Colonic mucosa (tissue), 4 donors: ENCODE measurements at regions not wholly inside any gene's neighbourhood (a gene's known extent, or its start where the extent isn't known, plus 50 kb on each side); places are given as distances from the start of the nearest gene placed in this dataset.

Experiments used
- DNase-seq: peaks from one replicate; pipeline ENCODE4 v3.0.0-alpha.2; 2020
- H3K27ac ChIP-seq: fragments of 200-600 bp; one replicate; pipeline ENCODE4 v1.8.0; 2021
- H3K27me3 ChIP-seq: fragments of 200-600 bp; one replicate; pipeline ENCODE4 v1.8.0; 2021
- H3K36me3 ChIP-seq: fragments of 200-600 bp; one replicate; pipeline ENCODE4 v1.8.0; 2021
- H3K4me1 ChIP-seq: fragments of 200-600 bp; one replicate; pipeline ENCODE4 v1.8.0; 2021; ENCODE audit warnings: mild to moderate bottlenecking
- H3K4me3 ChIP-seq: fragments of 200-600 bp; one replicate; pipeline ENCODE4 v1.8.0; 2021
- H3K9ac ChIP-seq, 2 donors: one replicate each; pipeline ENCODE4 v1.7.0; 2013; ENCODE audit warnings: control low read depth in 2 of 2, low read depth in 2 of 2, low read length in 2 of 2
- H3K9me3 ChIP-seq: fragments of 200-600 bp; one replicate; pipeline ENCODE4 v1.8.0; 2021
- CTCF ChIP-seq: fragments of 200-600 bp; IDR thresholded peaks from one replicate; pipeline ENCODE4 v1.8.0; 2022; ENCODE audit warnings: antibody characterized with exemption, mild to moderate bottlenecking
- intact Hi-C: fragments of 100-400 bp; cut with DNase I; formaldehyde crosslinking; loops from one replicate; pipeline ENCODE4 v1.14.1; 2022
- donor health status: healthy.
- donor health status: DM: no; HTN: no; CAD: no.
- donor health status: DM: no; HTN: no; CAD: no.

- H3K4me1 ChIP-seq = no peaks in the 10 kb centered on the region
- TF ChIP-seq CTCF = no peak
- H3K27ac ChIP-seq = no peak overlapping the region
- no peaks in the 10 kb centered on the region for H3K9me3 ChIP-seq
- no peaks in the 10 kb centered on the region for H3K27me3 ChIP-seq
- H3K36me3 ChIP-seq = no peaks in the 10 kb centered on the region
- H3K9ac ChIP-seq = no peak overlapping the region
- H3K4me3 ChIP-seq = no peak overlapping the region
- intact Hi-C loops = no loop called here
- no peak for DNase-seq
These were observed 168.7 kb downstream of the RRAGC start for GRCh38 chr1:38690790-38691449.

GRCh38 chr1:38686927-38687255 is 172.7 kb downstream of the RRAGC start:
- Histone ChIP-seq H3K9me3 (no peaks in the 10 kb centered on the region), H3K4me3 (no peak overlapping the region), H3K9ac (no peak overlapping the region), H3K27me3 (no peaks in the 10 kb centered on the region), H3K4me1 (no peaks in the 10 kb centered on the region), H3K27ac (no peak overlapping the region), H3K36me3 (no peaks in the 10 kb centered on the region)
- TF ChIP-seq CTCF = no peak
- DNase-seq = no peak
- intact Hi-C loops = no loop called here

GRCh38 chr1:38686167-38686926 is 173.2 kb downstream of the RRAGC start:
- no peak overlapping the region for H3K9ac ChIP-seq
- no peak overlapping the region for H3K4me3 ChIP-seq
- no peak for DNase-seq
- H3K4me1 ChIP-seq = no peaks in the 10 kb centered on the region
- no peaks in the 10 kb centered on the region for H3K36me3 ChIP-seq
- no peaks in the 10 kb centered on the region for H3K27me3 ChIP-seq
- no peaks in the 10 kb centered on the region for H3K9me3 ChIP-seq
- H3K27ac ChIP-seq = no peak overlapping the region
- TF ChIP-seq CTCF = no peak
- intact Hi-C loops = no loop called here

- Histone ChIP-seq H3K4me3 (no peak overlapping the region), H3K36me3 (no peaks in the 10 kb centered on the region), H3K27ac (no peak overlapping the region), H3K4me1 (no peaks in the 10 kb centered on the region), H3K9me3 (no peaks in the 10 kb centered on the region), H3K9ac (no peak overlapping the region), H3K27me3 (no peaks in the 10 kb centered on the region)
- DNase-seq = no peak
- intact Hi-C loops = no loop called here
- TF ChIP-seq CTCF = no peak
These were observed 174.2 kb downstream of the RRAGC start for GRCh38 chr1:38685388-38685787.

- no peaks in the 10 kb centered on the region for H3K36me3 ChIP-seq
- H3K9me3 ChIP-seq = no peaks in the 10 kb centered on the region
- no peak for DNase-seq
- no peaks in the 10 kb centered on the region for H3K27me3 ChIP-seq
- no peak for TF ChIP-seq CTCF
- H3K4me1 ChIP-seq = no peaks in the 10 kb centered on the region
- H3K27ac ChIP-seq = no peak overlapping the region
- intact Hi-C loops = no loop called here
- no peak overlapping the region for H3K9ac ChIP-seq
- no peak overlapping the region for H3K4me3 ChIP-seq
These were observed 178.6 kb downstream of the RRAGC start for GRCh38 chr1:38680801-38681510.
